D721Med (cell line): ENCODE measurements at regions not wholly inside any gene's neighbourhood (a gene's known extent, or its start where the extent isn't known, plus 50 kb on each side); places are given as distances from the start of the nearest gene placed in this dataset.

Experiments
- DNase-seq: peaks from one replicate; pipeline ENCODE4 v3.0.0; 2011; ENCODE audit warnings: low spot score; ENCODE audit not compliant: insufficient read length
- FAIRE-seq: peaks from 2 replicates; lab custom pipeline; 2011; peaks lifted over from hg19 to GRCh38; lab: Jason Lieb, UNC
- CTCF ChIP-seq: IDR thresholded peaks from 2 replicates; pipeline ENCODE4 v1.5.1; 2012; ENCODE audit warnings: mild to moderate bottlenecking, control low read depth; ENCODE audit not compliant: insufficient read depth; ENCODE audit errors: missing control alignments

- TF ChIP-seq CTCF = no peak
- FAIRE-seq = no peak
- DNase-seq = no peak
These were observed 246.1 kb upstream of the AFDN start for GRCh38 chr6:167580619-167580911.

- DNase-seq (no peak), FAIRE-seq (no peak)
- no peak for TF ChIP-seq CTCF
These were observed 245.1 kb upstream of the AFDN start for GRCh38 chr6:167581637-167582036.

- FAIRE-seq = no peak
These were observed 243.3 kb upstream of the AFDN start for GRCh38 chr6:167583412-167583811.

GRCh38 chr6:167588181-167588919 lies 238.4 kb upstream of the AFDN start:
- FAIRE-seq = no peak
- no peak for TF ChIP-seq CTCF
- no peak for DNase-seq

More at GRCh38 chr6:167583412-167583811, 243.3 kb upstream of the AFDN start:
- DNase-seq = no peak
- no peak for TF ChIP-seq CTCF

- FAIRE-seq (no peak), DNase-seq (no peak)
- TF ChIP-seq CTCF = no peak
These were observed 237.6 kb upstream of the AFDN start for GRCh38 chr6:167588920-167589614.

- FAIRE-seq = no peak
- no peak for DNase-seq
- TF ChIP-seq CTCF = no peak
These were observed 237.1 kb upstream of the AFDN start for GRCh38 chr6:167589615-167589940.

- FAIRE-seq (no peak), DNase-seq (no peak)
- no peak for TF ChIP-seq CTCF
These were observed 236.5 kb upstream of the AFDN start for GRCh38 chr6:167590193-167590592.
